ENCODE measurements at regions not wholly inside any gene's neighbourhood (a gene's known extent, or its start where the extent isn't known, plus 50 kb on each side); places are given as distances from the start of the nearest gene placed in this dataset.

DNA sequence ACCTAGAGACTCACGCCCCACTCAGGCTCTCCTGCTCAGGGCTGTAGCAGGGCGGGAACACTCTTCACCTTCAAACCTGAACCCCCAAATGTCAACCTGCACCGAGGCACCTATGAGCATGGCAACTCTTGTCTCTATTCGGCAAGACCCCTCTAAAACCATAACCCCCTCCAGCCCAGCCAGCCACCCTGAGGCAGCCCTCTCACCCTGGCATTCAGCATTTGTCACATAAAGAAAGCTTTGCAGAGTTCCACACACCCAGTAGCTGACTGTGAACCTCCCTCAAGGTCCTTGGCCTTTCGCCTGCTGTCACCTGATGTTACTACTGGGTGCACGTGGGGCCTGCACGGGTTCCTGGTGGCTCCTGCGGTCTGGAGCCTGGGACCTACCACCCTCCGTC lies 97.2 kb upstream of the ALKAL2 start:
- intact Hi-C loops (cut with DNase I; ENCODE audit: low total_unique reads), result no loop called here

DNA sequence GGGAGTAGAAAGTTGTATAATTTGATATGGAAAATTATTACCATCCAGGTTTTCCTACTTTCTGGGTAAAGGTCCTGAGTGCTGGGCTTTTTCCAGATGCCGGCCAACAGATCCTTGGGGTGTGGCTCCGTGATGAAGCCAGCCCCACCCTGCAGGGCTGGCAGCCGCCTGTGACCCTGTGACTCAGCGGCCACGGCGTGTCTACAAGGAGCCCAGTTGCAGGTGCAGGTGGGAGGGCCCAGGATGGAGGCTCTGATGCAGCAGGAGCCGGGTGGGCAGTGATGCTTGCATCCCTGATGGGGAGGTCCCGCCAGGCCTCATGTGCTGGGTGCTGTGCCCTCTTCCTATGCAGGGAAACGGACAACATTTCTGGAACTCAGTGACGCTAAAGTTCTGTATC lies 96.0 kb upstream of the ALKAL2 start:
- intact Hi-C loops (cut with DNase I; ENCODE audit: low total_unique reads) (no loop called here), in situ Hi-C loops (cut with MboI; ENCODE audit: low sequenced_read_pairs in 4 of 4) (no loop called here)
- H3K4me3 ChIP-seq, result no peak overlapping the region
- no peaks in the 10 kb centered on the region for H3K9me3 ChIP-seq
- ATAC-seq (no peak), DNase-seq (no peak)
- H3K36me3 ChIP-seq, result no peaks in the 10 kb centered on the region
- no peaks in the 10 kb centered on the region for H3K27me3 ChIP-seq
- no peaks in the 10 kb centered on the region for H3K4me1 ChIP-seq
- H3K27ac ChIP-seq, result no peak overlapping the region
- TF ChIP-seq POLR2A (IDR thresholded peaks at IDR 0.05), result no peak
- TF ChIP-seq, protein P1, sequence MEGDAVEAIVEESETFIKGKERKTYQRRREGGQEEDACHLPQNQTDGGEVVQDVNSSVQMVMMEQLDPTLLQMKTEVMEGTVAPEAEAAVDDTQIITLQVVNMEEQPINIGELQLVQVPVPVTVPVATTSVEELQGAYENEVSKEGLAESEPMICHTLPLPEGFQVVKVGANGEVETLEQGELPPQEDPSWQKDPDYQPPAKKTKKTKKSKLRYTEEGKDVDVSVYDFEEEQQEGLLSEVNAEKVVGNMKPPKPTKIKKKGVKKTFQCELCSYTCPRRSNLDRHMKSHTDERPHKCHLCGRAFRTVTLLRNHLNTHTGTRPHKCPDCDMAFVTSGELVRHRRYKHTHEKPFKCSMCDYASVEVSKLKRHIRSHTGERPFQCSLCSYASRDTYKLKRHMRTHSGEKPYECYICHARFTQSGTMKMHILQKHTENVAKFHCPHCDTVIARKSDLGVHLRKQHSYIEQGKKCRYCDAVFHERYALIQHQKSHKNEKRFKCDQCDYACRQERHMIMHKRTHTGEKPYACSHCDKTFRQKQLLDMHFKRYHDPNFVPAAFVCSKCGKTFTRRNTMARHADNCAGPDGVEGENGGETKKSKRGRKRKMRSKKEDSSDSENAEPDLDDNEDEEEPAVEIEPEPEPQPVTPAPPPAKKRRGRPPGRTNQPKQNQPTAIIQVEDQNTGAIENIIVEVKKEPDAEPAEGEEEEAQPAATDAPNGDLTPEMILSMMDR (IDR thresholded peaks at IDR 0.05 in 4 of 5, conservative IDR thresholded peaks at IDR 0.05 in 1 of 5), result no peak

More for the DNA sequence above, 97.2 kb upstream of the ALKAL2 start:
- Histone ChIP-seq H3K27me3 (no peaks in the 10 kb centered on the region), H3K36me3 (no peaks in the 10 kb centered on the region), H3K4me1 (no peaks in the 10 kb centered on the region), H3K9me3 (no peaks in the 10 kb centered on the region), H3K27ac (no peak overlapping the region), H3K4me3 (no peak overlapping the region)
- in situ Hi-C loops (cut with MboI; ENCODE audit: low sequenced_read_pairs in 4 of 4), result no loop called here
- DNase-seq, result no peak
- no peak for ATAC-seq
- TF ChIP-seq, protein P1 (IDR thresholded peaks at IDR 0.05 in 4 of 5, conservative IDR thresholded peaks at IDR 0.05 in 1 of 5), result no peak
- no peak for TF ChIP-seq POLR2A (IDR thresholded peaks at IDR 0.05)

DNA sequence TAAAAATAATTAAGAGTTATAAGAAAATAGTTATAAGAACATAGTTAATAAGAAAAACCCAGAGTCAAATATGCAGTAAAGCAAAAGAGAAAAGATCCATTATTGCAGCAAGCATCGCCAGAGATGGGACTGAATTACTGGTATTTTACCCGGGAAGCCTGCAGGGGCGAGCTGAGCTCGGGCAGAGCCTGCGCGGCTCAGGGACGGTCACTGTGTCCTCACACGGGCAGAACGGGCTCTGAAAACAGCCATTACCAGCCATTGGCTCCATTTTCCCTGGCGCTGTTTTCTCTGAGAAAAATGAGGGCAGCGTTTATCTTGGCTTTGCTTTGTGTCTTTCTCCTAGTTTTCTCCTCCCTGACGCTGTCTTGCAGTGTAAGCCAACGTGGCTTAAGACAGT lies 95.3 kb upstream of the ALKAL2 start:
- no peaks in the 10 kb centered on the region for H3K27me3 ChIP-seq
- TF ChIP-seq, protein P1 (IDR thresholded peaks at IDR 0.05 in 4 of 5, conservative IDR thresholded peaks at IDR 0.05 in 1 of 5), result no peak
- TF ChIP-seq POLR2A (IDR thresholded peaks at IDR 0.05), result no peak
- no peak overlapping the region for H3K27ac ChIP-seq
- H3K9me3 ChIP-seq, result no peaks in the 10 kb centered on the region
- no peak for DNase-seq
- no peak for ATAC-seq
- no peaks in the 10 kb centered on the region for H3K4me1 ChIP-seq
- H3K36me3 ChIP-seq, result no peaks in the 10 kb centered on the region
- H3K4me3 ChIP-seq, result no peak overlapping the region
- intact Hi-C loops (cut with DNase I; ENCODE audit: low total_unique reads) (no loop called here), in situ Hi-C loops (cut with MboI; ENCODE audit: low sequenced_read_pairs in 4 of 4) (no loop called here)

DNA sequence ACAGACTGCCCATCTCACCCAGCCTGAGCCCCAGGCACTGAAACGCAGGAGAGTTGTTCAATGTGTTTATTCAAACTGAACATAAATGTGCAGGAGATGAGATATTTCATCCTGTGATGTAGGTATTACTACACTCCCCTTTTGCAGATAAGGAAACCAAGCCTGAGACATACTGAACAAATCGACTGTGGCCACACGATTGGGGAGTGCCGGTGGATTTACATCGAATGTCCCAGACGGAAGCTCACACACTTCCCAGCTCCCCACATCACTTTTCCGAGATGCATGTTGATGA lies 94.8 kb upstream of the ALKAL2 start:
- in situ Hi-C loops (cut with MboI; ENCODE audit: low sequenced_read_pairs in 4 of 4) (no loop called here), intact Hi-C loops (cut with DNase I; ENCODE audit: low total_unique reads) (no loop called here)
- no peak overlapping the region for H3K27ac ChIP-seq
- DNase-seq (no peak), ATAC-seq (no peak)
- H3K4me3 ChIP-seq, result no peak overlapping the region
- no peaks in the 10 kb centered on the region for H3K27me3 ChIP-seq
- TF ChIP-seq, protein P1 (IDR thresholded peaks at IDR 0.05 in 4 of 5, conservative IDR thresholded peaks at IDR 0.05 in 1 of 5), result no peak
- TF ChIP-seq POLR2A (IDR thresholded peaks at IDR 0.05), result no peak
- no peaks in the 10 kb centered on the region for H3K36me3 ChIP-seq
- no peaks in the 10 kb centered on the region for H3K9me3 ChIP-seq
- no peaks in the 10 kb centered on the region for H3K4me1 ChIP-seq

DNA sequence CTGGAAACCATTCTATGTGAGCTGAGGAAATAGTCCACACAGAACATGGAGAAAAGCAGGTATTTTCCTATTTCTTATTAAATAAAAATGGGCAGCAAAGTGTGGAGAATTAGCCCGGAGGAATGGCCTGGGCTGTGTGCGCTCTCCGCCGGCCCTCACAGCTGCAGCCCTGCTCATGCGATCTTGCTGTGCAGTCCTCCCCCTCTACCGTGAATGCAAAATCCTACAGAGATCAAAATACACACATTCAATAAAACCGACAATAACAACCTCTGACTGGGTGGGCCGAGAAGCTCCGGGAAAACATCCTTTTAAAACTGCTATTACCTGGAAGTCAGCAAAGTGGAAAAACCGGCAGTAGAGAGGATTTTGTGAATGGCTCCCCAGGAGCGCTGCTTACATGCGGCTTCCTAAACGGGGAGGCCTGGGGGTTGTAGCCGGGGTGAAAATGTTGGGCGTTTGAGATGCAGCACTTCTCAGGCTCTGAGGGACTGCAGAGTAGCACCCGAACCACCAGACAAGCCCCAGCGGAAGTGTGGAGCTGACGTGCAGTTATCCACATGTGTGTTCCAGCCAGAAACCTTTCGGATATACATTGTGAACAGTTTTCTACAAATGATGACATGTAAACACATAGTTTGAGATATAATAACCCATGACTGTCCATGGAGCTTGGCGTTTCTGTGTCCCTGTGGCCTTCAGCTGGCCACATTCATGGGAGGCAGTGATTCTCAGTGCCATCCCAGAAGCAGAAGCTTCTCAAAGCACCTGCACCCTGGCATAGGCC lies 94.2 kb upstream of the ALKAL2 start:
- intact Hi-C loops (cut with DNase I; ENCODE audit: low total_unique reads), result no loop called here
- in situ Hi-C loops (cut with MboI; ENCODE audit: low sequenced_read_pairs in 4 of 4), result no loop called here
- TF ChIP-seq, protein P1 (IDR thresholded peaks at IDR 0.05 in 4 of 5, conservative IDR thresholded peaks at IDR 0.05 in 1 of 5), result no peak
- no peak for TF ChIP-seq POLR2A (IDR thresholded peaks at IDR 0.05)
- Histone ChIP-seq H3K36me3 (no peaks in the 10 kb centered on the region), H3K9me3 (no peaks in the 10 kb centered on the region), H3K4me3 (no peak overlapping the region), H3K27ac (no peak overlapping the region), H3K27me3 (no peaks in the 10 kb centered on the region), H3K4me1 (no peaks in the 10 kb centered on the region)
- no peak for DNase-seq
- ATAC-seq, result no peak

Data from gastrocnemius medialis (tissue), 4 donors.